Motor neuron (in vitro differentiated cells): ENCODE measurements at regions not wholly inside any gene's neighbourhood (a gene's known extent, or its start where the extent isn't known, plus 50 kb on each side); places are given as distances from the start of the nearest gene placed in this dataset.

Experiments
- ATAC-seq, 8 experiments: fragments of 200-7000 bp; cut with Tn5 transposase; replicated peaks in 6 of 8; 2 replicates each; pipeline ENCODE4 v1.8.0; 2021; ENCODE audit warnings: mild to moderate bottlenecking in 8 of 8, moderate library complexity in 8 of 8
- H3K27ac ChIP-seq, 2 donors: fragments of 250-450 bp; sonication (Bioruptor Pico); 2 replicates each; pipeline ENCODE4 v1.9.0; 2021; ENCODE audit warnings: antibody characterized with exemption in 2 of 2, mild to moderate bottlenecking in 2 of 2, moderate library complexity in 1 of 2
- H3K4me1 ChIP-seq, 2 donors: fragments of 250-450 bp; sonication (Bioruptor Pico); replicated peaks in 1 of 2; 2 replicates each; pipeline ENCODE4 v1.6.1; 2021; ENCODE audit warnings: antibody characterized with exemption in 2 of 2, mild to moderate bottlenecking in 2 of 2, moderate library complexity in 1 of 2
- H3K4me3 ChIP-seq, 5 donors: fragments of 250-450 bp; sonication (Bioruptor Pico); 2 replicates each; pipeline ENCODE4 v1.9.0; 2021; ENCODE audit warnings: antibody characterized with exemption in 5 of 5, mild to moderate bottlenecking in 5 of 5, moderate library complexity in 4 of 5
- WGBS, 10 experiments: fragments of 450-650 bp; shearing (Covaris generic); methylation state at CpG; one replicate each; pipeline ENCODE4 v1.0.0; 2022; 5-methylcytosine and 5-hydroxymethylcytosine counted together
- in situ Hi-C, 9 experiments: fragments of 400-800 bp; cut with MboI; loops; one replicate each; pipeline ENCODE4 v1.15.0; 2021; ENCODE audit warnings: low sequenced_read_pairs in 9 of 9, low pct_unique_long_range_greater_than_20kb in 2 of 9; ENCODE audit not compliant: unreplicated experiment in 9 of 9

DNA sequence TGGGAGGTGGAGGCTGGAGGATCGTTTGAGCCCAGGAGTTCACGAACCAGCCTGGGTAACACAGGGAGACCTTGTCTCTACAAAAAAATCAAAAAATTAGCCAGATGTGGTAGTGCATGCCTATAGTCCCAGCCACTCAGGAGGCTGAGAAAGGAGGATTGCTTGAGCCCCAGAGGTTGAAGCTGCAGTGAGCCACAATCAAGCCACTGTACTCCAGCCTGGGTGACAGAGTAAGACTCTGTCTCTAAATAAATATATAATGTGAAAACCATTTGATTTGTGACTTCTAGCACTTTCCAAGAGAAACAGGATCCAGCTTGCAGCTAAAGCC, 459.1 kb downstream of the SOX9 start:
- Histone ChIP-seq H3K27ac (no peak overlapping the region), H3K4me3 (no peak overlapping the region), H3K4me1 (peaks cover 18 to 19% of the 10 kb centered on the region in 2 donors)
- no peak for ATAC-seq
- 80 to 100% (median 85%) methylated on average over 1 to 2 of the region's 2 CpGs; no CpG with 5 or more reads in 6 of the 10 experiments for WGBS, 10 experiments
- in situ Hi-C loops = no loop called here

DNA sequence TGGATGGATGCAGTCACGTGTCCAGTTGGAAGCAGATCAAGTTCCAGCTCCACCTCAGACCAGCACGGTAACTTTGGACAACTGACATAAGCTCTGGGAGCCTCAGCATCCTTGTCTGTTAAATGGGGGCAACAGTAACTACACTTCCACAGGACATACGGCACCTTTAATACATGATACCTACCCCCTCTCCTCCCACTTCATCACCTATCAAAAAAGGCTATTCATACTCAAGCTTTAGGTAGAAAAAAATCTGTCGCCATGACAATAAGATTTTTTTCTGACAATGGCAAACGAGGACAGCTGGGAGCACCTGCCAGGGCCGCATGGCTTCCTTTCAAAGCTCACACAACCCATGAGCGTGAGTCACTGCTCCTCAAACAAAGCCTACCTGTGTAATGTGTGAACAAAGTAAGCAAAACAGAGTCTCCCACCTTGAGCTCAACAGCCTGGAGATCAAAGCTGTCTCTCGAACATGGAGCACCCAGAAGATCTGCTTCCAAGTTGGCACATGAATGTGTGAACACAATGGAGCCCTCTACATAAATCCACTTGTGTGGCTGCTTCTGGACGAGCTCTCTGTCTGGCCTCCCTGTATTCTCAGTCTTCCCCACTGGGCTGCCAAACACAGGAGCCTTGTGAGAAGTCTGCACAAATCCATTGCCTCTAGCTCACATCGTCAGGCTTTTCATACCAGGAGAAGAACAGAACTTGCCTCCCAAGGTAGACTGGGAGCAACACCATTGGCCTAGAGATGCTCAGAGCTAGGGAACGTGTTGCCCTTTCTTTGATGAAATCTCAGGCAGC, 459.7 kb downstream of the SOX9 start:
- 54 to 100% (median 83%) methylated on average over 1 to 8 of the region's 11 CpGs for WGBS, 10 experiments
- peak in 1 of 8 experiments; percentile 11 for ATAC-seq
- in situ Hi-C loops = no loop called here
- H3K4me1 ChIP-seq = peaks cover 12 to 15% of the 10 kb centered on the region in 2 donors
- no peak overlapping the region for H3K27ac ChIP-seq
- no peak overlapping the region for H3K4me3 ChIP-seq

DNA sequence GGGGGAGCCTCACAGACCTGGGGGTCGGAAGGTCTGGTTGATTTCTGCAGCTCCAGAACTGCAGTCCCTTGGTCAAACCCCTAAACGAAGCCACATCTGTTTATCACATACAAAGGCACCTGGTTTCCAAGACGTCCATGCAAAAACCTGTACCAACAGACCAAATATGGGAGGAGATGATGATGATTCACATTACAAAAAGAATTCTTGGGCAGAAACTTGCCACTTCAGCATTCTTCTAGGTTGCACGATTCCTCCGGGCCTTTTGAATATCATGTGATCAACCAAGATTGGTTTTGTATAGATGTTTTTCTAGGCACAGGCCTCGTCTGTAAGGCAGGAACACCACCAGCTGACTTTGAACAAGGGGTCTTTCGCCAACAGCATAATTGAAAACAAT, 466.3 kb downstream of the SOX9 start:
- in situ Hi-C loops = no loop called here
- no peak overlapping the region for H3K4me3 ChIP-seq
- WGBS, 10 experiments = 33 to 100% (median 84%) methylated on average over 1 to 4 of the region's 7 CpGs; no CpG with 5 or more reads in 4 of the 10 experiments
- peaks cover 16 to 26% of the 10 kb centered on the region in 2 donors for H3K4me1 ChIP-seq
- no peak for ATAC-seq
- H3K27ac ChIP-seq = no peak overlapping the region

DNA sequence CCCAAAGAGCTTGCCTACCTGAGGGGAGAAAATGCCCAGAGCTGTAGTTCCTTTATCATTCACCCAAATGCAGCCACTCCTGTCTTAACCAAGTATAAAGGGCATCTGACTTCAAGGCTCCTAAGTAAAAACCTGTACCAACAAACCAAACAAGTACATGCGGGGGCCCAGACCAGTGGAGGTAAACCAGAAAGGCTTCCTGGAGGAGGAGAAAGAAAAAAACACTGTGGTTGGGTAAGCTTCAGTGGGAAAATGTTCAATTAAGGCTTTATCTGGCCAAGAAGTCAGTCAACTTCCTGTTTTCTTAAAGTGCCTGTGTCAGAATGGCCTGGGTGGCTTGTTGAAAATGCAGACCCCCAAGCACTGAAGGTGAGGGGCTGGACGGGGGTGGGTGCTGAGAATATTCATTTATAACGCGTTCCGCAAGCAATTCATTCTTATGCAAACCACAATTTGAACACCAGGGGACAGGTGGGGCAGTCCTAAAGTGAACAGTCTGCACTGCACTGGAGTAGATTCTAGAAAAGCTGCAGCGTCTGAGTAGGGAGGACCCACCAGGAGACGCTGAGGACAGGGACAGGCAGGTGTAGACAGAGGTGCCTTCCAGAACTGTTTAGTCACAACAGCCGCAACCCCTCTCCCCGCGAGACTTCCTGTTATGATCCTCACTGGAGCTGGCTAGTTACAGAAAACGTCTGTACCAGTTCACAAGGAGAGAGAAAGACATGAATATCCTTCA, 467.1 kb downstream of the SOX9 start:
- 7 to 100% (median 76%) methylated on average over 1 to 9 of the region's 11 CpGs; no CpG with 5 or more reads in 2 of the 10 experiments for WGBS, 10 experiments
- Histone ChIP-seq H3K4me3 (no peak overlapping the region), H3K27ac (no peak overlapping the region), H3K4me1 (peaks cover 16 to 26% of the 10 kb centered on the region in 2 donors)
- in situ Hi-C loops = no loop called here
- no peak for ATAC-seq

DNA sequence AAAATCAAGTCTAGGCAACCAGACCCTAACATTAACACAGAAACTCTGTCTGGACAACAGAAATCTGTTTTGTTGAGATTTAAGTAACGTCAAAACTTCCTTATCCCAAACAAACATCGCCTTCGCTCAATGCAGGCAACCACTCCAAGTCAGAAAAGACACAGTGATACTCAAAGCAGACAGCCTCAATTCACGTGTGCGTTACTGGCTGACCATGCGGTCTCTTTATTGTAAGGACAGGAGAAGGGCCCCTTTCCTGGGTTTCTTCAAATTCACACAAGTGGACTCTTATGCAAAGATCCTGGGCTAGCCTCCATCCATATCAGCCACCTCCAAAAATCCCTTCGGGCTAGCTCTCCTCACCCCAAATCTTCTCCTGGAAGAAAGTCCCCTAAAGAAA, 467.7 kb downstream of the SOX9 start:
- in situ Hi-C loops = no loop called here
- Histone ChIP-seq H3K4me1 (peaks cover 16 to 26% of the 10 kb centered on the region in 2 donors), H3K4me3 (no peak overlapping the region), H3K27ac (no peak overlapping the region)
- ATAC-seq = no peak
- WGBS, 10 experiments = 19 to 91% (median 70%) methylated on average over 3 to 7 of the region's 7 CpGs; no CpG with 5 or more reads in 1 of the 10 experiments

DNA sequence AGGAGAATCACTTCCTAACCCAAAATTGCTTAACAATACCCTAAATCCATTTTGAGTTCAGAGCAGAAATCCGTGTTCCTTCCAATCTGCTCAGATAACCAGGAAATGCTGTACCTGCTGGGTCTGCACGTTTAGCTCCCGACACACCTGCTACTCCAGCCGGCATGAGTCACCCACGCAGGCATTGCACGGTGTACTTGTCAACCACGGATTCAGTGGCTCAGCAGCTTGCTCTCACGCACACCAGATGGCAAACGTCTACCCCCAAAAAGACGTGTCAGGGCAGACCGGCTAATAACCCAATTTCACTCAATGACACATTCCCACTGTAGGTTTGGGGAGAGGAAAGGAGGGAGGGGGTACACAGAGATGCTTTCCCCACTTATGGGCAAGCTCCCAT, 468.1 kb downstream of the SOX9 start:
- WGBS, 10 experiments = 20 to 66% (median 47%) methylated on average over 1 to 6 of the region's 11 CpGs; no CpG with 5 or more reads in 4 of the 10 experiments
- Histone ChIP-seq H3K4me3 (peak overlapping the region in 1 of 5 donors; percentile 12), H3K27ac (no peak overlapping the region), H3K4me1 (peaks cover 16 to 26% of the 10 kb centered on the region in 2 donors)
- in situ Hi-C loops = no loop called here
- peak in 2 of 8 experiments; percentile 11 to 19 for ATAC-seq

DNA sequence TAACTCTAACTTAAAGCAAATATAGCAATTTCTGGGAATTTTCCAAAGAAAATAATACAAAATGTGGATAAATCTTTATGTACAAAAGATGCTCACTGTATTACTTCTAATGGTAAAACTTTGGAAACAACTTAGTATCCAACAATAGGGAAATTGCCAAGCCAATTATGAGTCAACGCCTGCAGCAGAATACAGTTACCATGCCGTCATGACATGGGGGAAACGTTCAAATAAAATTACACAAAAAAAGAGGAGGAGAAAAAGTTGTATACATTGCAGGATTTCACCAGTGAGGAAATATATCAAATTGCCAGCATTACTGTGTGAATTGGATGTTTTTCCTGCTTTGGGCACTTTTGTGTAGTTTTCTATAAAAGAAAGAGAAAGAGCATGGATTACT, 469.6 kb downstream of the SOX9 start:
- H3K27ac ChIP-seq = no peak overlapping the region
- peaks cover 16 to 26% of the 10 kb centered on the region in 2 donors for H3K4me1 ChIP-seq
- in situ Hi-C loops = no loop called here
- peak overlapping the region; percentile 52 to 72 (median 56) for H3K4me3 ChIP-seq
- WGBS, 10 experiments = 0 to 60% (median 33%) methylated on average over 1 to 3 of the region's 3 CpGs; no CpG with 5 or more reads in 1 of the 10 experiments
- no peak for ATAC-seq

DNA sequence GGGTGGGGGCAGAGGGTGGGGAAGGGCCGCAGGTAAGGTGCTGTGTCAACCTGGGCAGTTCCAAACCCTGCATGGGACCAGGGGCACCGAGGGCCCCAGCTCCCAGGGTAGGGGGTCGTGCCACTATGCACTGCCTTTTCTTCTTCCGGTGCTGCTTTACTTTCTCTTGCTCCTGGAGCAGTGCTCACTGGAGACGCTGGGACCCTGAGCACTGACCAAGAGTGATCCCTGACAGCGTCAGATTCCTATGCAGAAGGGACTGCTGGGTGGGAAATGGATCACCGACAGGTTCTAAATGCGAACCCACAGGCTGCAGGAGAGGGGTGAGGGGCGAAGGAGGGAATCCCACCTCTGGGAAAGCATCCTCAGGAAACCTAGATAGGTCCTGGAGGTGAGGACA, 470.1 kb downstream of the SOX9 start:
- WGBS, 10 experiments = 0 to 60% (median 31%) methylated on average over 1 to 5 of the region's 9 CpGs; no CpG with 5 or more reads in 4 of the 10 experiments
- Histone ChIP-seq H3K4me3 (peak overlapping the region; percentile 52 to 72 (median 56)), H3K4me1 (peaks cover 16 to 26% of the 10 kb centered on the region in 2 donors), H3K27ac (no peak overlapping the region)
- no peak for ATAC-seq
- in situ Hi-C loops = no loop called here

DNA sequence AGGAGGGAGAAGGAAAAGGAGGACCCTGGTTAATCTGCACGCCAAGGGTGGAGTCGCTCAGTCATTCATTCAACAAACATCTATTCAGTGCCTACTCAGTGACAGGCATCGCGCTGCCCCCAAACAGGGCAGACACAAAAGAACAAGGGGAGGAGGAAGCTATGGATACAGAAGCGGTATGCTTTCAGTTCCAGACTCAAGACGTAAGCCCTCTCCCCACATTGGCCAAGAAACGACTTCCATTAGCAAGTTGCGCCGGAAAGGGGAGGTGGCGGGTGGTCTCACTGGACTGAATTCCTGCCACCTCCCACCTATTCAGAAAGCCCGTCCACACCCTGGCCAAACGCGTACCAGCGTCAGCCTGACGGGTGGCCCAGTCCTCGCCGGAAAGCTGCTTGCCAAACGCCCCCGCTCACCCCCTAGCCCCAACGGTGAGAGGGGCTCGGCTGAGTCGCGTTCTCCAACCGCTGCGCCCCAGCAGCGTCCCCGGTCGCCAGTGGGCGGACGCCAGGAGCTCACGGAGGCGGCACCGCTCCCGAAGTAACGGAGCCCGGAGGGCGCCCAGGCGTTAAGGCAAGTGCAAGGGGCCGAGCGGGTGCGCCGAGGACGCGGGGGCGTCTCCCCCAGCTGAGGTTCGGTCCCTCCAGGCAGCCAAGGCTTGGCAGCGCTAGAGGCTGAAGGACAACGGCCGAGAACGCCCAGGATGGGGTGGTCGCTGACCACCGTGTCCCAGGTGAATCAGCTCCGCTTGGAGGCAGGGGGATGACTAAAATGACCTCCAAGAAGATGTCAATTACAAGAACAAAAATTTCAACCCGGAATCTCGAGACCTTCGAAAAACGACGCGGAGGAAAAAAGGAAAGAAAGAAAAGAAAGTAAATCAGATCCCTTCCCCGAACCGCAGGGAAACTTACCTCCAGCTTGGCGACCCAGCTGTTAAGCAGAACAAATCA, 470.7 kb downstream of the SOX9 start:
- no peak overlapping the region for H3K27ac ChIP-seq
- peaks cover 16 to 26% of the 10 kb centered on the region in 2 donors for H3K4me1 ChIP-seq
- peak overlapping the region; percentile 52 to 72 (median 56) for H3K4me3 ChIP-seq
- whole genome bisulfite sequencing, 10 experiments = 0 to 10% (median 1%) methylated on average over 2 to 16 of the region's 62 CpGs
- peak; percentile 6 to 32 (median 20) for ATAC-seq
- in situ Hi-C loops = no loop called here

DNA sequence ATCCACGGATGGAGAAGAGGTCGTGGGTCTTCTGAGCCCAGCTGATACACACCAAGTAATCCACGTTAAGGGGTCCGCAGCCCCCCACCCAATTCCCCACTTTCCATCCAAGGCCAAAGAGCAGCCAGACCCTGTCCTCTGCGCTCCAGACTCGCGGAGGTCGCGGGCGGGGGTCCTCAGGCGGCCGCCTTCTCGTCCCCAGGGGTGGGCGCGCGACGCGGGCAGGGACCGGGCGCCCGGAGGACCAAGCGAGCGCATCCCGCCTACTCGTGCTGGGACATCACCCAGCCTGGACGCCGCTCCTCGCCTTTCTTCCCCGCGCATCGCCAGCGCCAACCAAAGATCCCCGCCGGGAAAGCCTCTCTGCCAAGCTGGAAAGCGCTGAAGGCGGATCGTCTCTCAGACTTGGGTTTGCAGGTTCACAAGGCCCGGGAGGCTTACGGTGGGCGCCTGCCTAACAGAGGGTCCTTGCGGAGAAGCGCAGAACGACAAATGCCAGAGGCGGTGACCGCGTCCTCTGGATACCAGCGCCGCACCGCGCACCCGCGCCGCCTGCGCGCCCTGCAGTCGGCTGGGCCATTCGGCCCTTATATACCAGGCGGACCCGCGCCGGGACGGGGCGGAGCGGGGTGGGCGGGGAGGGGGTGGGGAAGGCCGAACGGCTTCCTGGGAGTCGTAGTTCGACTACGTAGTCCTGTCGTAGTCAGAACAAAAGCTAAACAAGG, 471.6 kb downstream of the SOX9 start:
- WGBS, 10 experiments = 0 to 3% methylated on average over 4 to 12 of the region's 71 CpGs; no CpG with 5 or more reads in 8 of the 10 experiments
- H3K27ac ChIP-seq = peak overlapping the region; percentile 3 to 52
- H3K4me1 ChIP-seq = peaks cover 16 to 20% of the 10 kb centered on the region in 2 donors
- ATAC-seq = peak; percentile 88 to 95 (median 90)
- in situ Hi-C loops = no loop called here
- peak overlapping the region; percentile 52 to 72 (median 56) for H3K4me3 ChIP-seq

DNA sequence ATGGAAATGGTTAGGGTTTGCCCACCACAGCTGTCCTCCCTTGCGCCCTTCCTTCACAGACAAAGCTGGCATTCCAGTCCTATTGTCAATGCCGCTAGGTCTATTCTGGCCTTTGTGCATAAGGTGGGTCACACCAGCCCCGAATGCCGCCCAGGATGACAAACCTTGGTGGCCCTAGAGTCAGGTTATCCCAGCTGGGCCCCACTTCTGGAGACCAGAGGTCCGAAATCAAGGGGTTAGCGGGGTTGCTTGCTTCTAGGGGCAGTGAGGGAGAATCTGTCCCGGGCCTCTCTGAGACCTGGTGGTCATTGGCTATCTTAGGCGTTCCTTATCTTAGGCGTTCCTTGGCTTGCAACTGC, 472.1 kb downstream of the SOX9 start:
- Histone ChIP-seq H3K4me3 (peak overlapping the region in 2 of 5 donors; percentile 52 to 70), H3K27ac (no peak overlapping the region), H3K4me1 (peaks cover 14 to 16% of the 10 kb centered on the region in 2 donors)
- in situ Hi-C loops = no loop called here
- ATAC-seq = no peak
- WGBS, 10 experiments = 29 to 100% (median 89%) methylated on average over 1 to 5 of the region's 9 CpGs; no CpG with 5 or more reads in 5 of the 10 experiments

DNA sequence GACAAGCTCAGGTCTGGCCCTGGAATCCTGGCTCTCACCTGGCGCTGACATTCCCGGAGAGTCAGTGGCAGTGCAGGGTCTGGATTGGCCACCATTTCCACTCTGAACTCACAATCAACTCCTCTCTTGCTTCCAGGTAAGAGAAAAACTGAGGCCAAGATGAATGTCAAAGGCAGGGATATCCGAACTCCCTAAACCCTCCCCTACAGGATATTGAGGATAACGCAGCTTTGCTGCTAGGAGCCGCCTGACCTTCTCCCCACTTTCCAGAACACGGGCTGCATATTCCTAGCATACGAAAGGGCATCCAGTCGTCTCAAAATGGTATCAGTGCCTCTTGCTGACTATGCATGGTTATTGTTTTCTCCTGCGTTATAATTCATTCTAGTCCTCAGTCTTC, 473.4 kb downstream of the SOX9 start:
- in situ Hi-C loops = no loop called here
- Histone ChIP-seq H3K4me1 (peaks cover 1 to 5% of the 10 kb centered on the region in 2 donors), H3K27ac (no peak overlapping the region), H3K4me3 (no peak overlapping the region)
- ATAC-seq = no peak
- WGBS, 10 experiments = 49 to 92% (median 61%) methylated on average over 1 to 9 of the region's 9 CpGs
